Gastrocnemius medialis (tissue), 4 donors: ENCODE measurements at regions not wholly inside any gene's neighbourhood (a gene's known extent, or its start where the extent isn't known, plus 50 kb on each side); places are given as distances from the start of the nearest gene placed in this dataset.

ENCODE experiments used
- ATAC-seq, 2 donors: fragments of 150-250 bp; one replicate each; pipeline ENCODE4 v1.9.1; 2016
- DNase-seq, 2 donors: peaks; one replicate each; pipeline ENCODE4 v3.0.0-alpha.2; 2019
- H3K27ac ChIP-seq, 4 donors: fragments of 200-600 bp; sonication (generic); 1 replicate in 1 of 4; 2 replicates in 3 of 4; pipeline ENCODE4 v1.5.1; 2016 to 2018; ENCODE audit warnings: mild to moderate bottlenecking in 2 of 4, moderate library complexity in 1 of 4
- H3K27me3 ChIP-seq, 3 donors: fragments of 200-600 bp; sonication (generic) in 2 of 3; 1 replicate in 1 of 3; 2 replicates in 2 of 3; pipeline versions ENCODE4 v1.5.1 to v1.6.0; 2016 to 2019; ENCODE audit warnings: mild to moderate bottlenecking in 1 of 3, moderate library complexity in 1 of 3
- H3K36me3 ChIP-seq, 2 donors: fragments of 200-600 bp; sonication (generic) in 1 of 2; one replicate each; pipeline ENCODE4 v1.5.1; 2017 to 2018
- H3K4me1 ChIP-seq, 2 donors: fragments of 200-600 bp; sonication (generic) in 1 of 2; one replicate each; pipeline ENCODE4 v1.5.1; 2016 to 2017; ENCODE audit warnings: mild to moderate bottlenecking in 2 of 2
- H3K4me3 ChIP-seq, 4 donors: fragments of 200-600 bp; sonication (generic) in 3 of 4; 1 replicate in 1 of 4; 2 replicates in 3 of 4; pipeline ENCODE4 v1.5.1; 2016 to 2019; ENCODE audit warnings: mild to moderate bottlenecking in 2 of 4
- H3K9me3 ChIP-seq, 3 donors: fragments of 200-600 bp; sonication (generic) in 2 of 3; 1 replicate in 1 of 3; 2 replicates in 2 of 3; pipeline ENCODE4 v1.5.1; 2016 to 2019
- POLR2A ChIP-seq, 2 donors: fragments of 450-650 bp; IDR thresholded peaks; one replicate each; pipeline ENCODE4 v1.6.1; 2017; ENCODE audit warnings: antibody characterized with exemption in 2 of 2, mild to moderate bottlenecking in 2 of 2, moderate library complexity in 2 of 2
- in situ Hi-C, 4 donors: fragments of 200-750 bp; cut with MboI; loops; one replicate each; pipeline versions ENCODE4 v1.15.0 to v1.8.0; 2017; ENCODE audit warnings: low sequenced_read_pairs in 4 of 4
- intact Hi-C: fragments of 100-400 bp; cut with DNase I; formaldehyde crosslinking; loops from one replicate; pipeline ENCODE4 v1.15.1; 2023; ENCODE audit warnings: low total_unique reads
- TF ChIP-seq, protein P1 (sequence below), 5 experiments: fragments of 450-650 bp in 3 of 5; fragments of 200-600 bp in 2 of 5; sonication (generic) in 2 of 5; IDR thresholded peaks in 4 of 5; conservative IDR thresholded peaks in 1 of 5; 1 replicate in 4 of 5; 2 replicates in 1 of 5; pipeline ENCODE4 v1.5.1; 2016 to 2019; ENCODE audit warnings: antibody characterized with exemption in 5 of 5, mild to moderate bottlenecking in 3 of 5, moderate library complexity in 3 of 5

DNA sequence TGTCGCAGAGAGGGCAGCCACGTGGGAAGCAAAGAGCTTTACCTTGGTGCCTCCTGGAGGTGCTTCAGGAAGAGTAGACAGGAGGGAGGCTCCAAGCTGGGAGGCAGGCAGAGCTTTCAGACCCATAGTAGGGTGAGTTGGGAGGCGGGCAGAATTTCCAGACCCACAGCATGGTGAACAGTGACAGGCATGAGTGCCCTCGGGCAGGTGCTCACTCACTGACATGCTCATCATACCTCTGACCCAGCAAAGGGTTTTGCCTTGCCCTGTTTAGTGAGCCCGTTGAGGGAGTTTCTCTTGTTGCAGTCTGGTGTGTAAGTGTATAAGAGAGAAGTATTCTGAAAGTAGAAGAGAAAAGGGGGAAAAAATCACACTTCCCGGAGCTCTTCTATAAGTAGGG, 86.4 kb upstream of the NTM start:
- ATAC-seq (no peak), DNase-seq (no peak)
- Histone ChIP-seq H3K36me3 (no peaks in the 10 kb centered on the region), H3K27ac (no peak overlapping the region), H3K9me3 (no peaks in the 10 kb centered on the region), H3K4me3 (no peak overlapping the region), H3K4me1 (no peaks in the 10 kb centered on the region), H3K27me3 (no peaks in the 10 kb centered on the region)
- TF ChIP-seq POLR2A (IDR thresholded peaks at IDR 0.05): no peak
- TF ChIP-seq, protein P1, sequence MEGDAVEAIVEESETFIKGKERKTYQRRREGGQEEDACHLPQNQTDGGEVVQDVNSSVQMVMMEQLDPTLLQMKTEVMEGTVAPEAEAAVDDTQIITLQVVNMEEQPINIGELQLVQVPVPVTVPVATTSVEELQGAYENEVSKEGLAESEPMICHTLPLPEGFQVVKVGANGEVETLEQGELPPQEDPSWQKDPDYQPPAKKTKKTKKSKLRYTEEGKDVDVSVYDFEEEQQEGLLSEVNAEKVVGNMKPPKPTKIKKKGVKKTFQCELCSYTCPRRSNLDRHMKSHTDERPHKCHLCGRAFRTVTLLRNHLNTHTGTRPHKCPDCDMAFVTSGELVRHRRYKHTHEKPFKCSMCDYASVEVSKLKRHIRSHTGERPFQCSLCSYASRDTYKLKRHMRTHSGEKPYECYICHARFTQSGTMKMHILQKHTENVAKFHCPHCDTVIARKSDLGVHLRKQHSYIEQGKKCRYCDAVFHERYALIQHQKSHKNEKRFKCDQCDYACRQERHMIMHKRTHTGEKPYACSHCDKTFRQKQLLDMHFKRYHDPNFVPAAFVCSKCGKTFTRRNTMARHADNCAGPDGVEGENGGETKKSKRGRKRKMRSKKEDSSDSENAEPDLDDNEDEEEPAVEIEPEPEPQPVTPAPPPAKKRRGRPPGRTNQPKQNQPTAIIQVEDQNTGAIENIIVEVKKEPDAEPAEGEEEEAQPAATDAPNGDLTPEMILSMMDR (IDR thresholded peaks at IDR 0.05 in 4 of 5, conservative IDR thresholded peaks at IDR 0.05 in 1 of 5): no peak
- in situ Hi-C loops (no loop called here), intact Hi-C loops (no loop called here)

DNA sequence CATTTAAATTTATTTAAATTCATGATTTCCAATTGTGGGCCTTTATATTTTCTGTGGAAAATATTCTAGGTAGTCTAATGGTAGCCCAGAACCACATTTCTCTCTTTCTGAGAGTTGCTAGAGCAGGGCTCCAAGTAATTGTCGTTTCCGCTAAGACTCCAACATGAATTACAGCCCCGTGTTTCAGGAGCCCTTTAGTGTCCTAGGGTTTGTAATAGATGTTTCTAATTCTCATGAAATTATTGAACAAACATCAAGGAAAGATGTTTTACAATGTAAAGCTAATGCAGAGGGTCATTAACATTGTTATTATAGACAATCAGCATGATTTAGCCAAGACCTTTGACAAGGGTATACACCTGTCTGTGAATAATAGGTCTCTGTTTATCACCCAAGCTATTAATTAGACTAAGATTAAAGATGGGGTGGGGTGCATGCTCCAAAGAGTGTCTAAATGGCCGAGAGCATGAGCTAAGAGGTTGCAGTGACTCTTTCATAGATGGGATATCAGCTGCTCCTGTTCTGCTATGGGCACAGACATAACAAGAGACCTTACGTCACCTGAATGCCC, 81.8 kb upstream of the NTM start:
- H3K4me3 ChIP-seq: no peak overlapping the region
- no peaks in the 10 kb centered on the region for H3K4me1 ChIP-seq
- TF ChIP-seq, protein P1 (IDR thresholded peaks at IDR 0.05 in 4 of 5, conservative IDR thresholded peaks at IDR 0.05 in 1 of 5): no peak
- TF ChIP-seq POLR2A (IDR thresholded peaks at IDR 0.05): no peak
- H3K9me3 ChIP-seq: no peaks in the 10 kb centered on the region
- in situ Hi-C loops: no loop called here
- no peaks in the 10 kb centered on the region for H3K36me3 ChIP-seq
- no peak for ATAC-seq
- no peak overlapping the region for H3K27ac ChIP-seq
- no peak for DNase-seq
- intact Hi-C loops: no loop called here
- no peaks in the 10 kb centered on the region for H3K27me3 ChIP-seq

DNA sequence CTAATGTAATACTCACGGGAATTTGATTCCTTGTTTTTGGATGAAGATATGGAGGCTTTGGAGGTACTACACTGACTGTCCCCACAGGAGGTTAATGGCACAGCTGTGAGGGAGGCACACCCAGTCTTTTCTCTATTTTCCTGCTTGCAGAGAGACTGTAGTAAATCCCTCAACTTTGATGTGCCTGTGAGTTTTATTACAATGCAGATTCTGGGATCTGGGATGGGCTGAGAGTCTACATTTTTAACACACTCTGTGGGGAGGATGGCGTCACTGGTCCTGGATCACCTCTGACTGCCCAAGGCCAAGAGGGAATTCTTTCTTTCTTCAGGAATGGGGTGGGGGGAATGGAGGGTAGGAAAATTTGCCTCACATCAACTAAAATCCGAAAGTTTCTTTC, 80.2 kb upstream of the NTM start:
- Histone ChIP-seq H3K36me3 (no peaks in the 10 kb centered on the region), H3K4me1 (no peaks in the 10 kb centered on the region), H3K27ac (no peak overlapping the region), H3K4me3 (no peak overlapping the region), H3K9me3 (no peaks in the 10 kb centered on the region), H3K27me3 (no peaks in the 10 kb centered on the region)
- intact Hi-C loops: no loop called here
- no peak for ATAC-seq
- in situ Hi-C loops: no loop called here
- TF ChIP-seq, protein P1 (IDR thresholded peaks at IDR 0.05 in 4 of 5, conservative IDR thresholded peaks at IDR 0.05 in 1 of 5): no peak
- no peak for TF ChIP-seq POLR2A (IDR thresholded peaks at IDR 0.05)
- DNase-seq: no peak

DNA sequence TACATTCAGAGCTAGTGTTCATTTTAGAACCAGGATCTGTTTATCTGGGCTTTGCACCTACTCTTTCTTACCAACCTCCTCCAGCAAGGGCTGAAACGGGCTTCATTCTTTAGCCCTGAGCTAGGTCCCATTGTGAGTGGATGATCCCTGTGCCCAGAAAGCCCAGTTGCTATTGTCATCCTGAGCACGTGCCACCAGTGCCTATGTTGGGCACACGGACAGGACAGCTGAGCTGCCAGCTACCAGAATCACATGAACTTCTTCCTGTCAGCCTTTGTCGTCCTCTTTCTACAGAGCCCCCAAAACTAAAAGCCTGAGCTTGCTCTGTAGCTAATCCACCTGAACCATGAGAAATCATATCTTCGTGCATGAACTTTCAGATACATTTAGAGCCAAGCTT, 74.4 kb upstream of the NTM start:
- intact Hi-C loops (no loop called here), in situ Hi-C loops (no loop called here)
- Histone ChIP-seq H3K4me3 (no peak overlapping the region), H3K27ac (no peak overlapping the region), H3K4me1 (no peaks in the 10 kb centered on the region), H3K27me3 (peaks cover 0 to 4% (median 0%) of the 10 kb centered on the region in 3 donors), H3K36me3 (no peaks in the 10 kb centered on the region), H3K9me3 (no peaks in the 10 kb centered on the region)
- TF ChIP-seq, protein P1 (IDR thresholded peaks at IDR 0.05 in 4 of 5, conservative IDR thresholded peaks at IDR 0.05 in 1 of 5): no peak
- TF ChIP-seq POLR2A (IDR thresholded peaks at IDR 0.05): no peak
- no peak for ATAC-seq
- no peak for DNase-seq

DNA sequence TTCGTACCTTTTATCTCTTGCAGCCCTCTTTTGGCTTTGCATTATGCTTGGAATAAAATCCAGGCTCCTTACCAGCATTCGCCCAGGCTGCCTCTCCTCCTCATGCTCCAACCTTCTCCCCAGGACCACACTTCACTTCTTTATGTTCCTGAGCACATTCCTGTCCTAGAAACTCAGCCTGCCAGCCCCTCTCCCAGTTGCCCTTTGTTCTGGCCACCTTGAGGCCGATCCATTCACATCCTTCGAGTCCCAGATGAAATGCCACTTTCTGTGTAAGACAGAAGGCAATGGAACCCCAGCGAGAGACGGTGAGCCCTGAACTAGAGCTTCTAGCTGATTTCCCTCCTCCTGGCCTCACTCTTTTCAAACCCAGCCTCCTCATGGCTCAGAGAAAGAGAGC, 73.0 kb upstream of the NTM start:
- Histone ChIP-seq H3K9me3 (no peaks in the 10 kb centered on the region), H3K36me3 (no peaks in the 10 kb centered on the region), H3K4me1 (no peaks in the 10 kb centered on the region), H3K27me3 (peaks cover 0 to 4% (median 0%) of the 10 kb centered on the region in 3 donors), H3K27ac (no peak overlapping the region), H3K4me3 (no peak overlapping the region)
- no peak for ATAC-seq
- in situ Hi-C loops (no loop called here), intact Hi-C loops (no loop called here)
- TF ChIP-seq, protein P1 (IDR thresholded peaks at IDR 0.05 in 4 of 5, conservative IDR thresholded peaks at IDR 0.05 in 1 of 5): no peak
- no peak for TF ChIP-seq POLR2A (IDR thresholded peaks at IDR 0.05)
- DNase-seq: no peak
